Neuron (in vitro differentiated cells): ENCODE measurements at regions not wholly inside any gene's neighbourhood (a gene's known extent, or its start where the extent isn't known, plus 50 kb on each side); places are given as distances from the start of the nearest gene placed in this dataset.
"Not testable (repeated sequence)": the region's sequence is repeated elsewhere in the genome, so short reads cannot be mapped to it uniquely, and the experiment has no call there.

Experiments used
- H2AFZ ChIP-seq: one replicate; pipeline ENCODE4 v1.6.1; 2013; ENCODE audit warnings: low read depth, mild to moderate bottlenecking, inconsistent platforms, low read length, moderate library complexity
- H3K27me3 ChIP-seq: one replicate; pipeline ENCODE4 v1.6.1; 2013; ENCODE audit warnings: low read length; ENCODE audit not compliant: insufficient read depth
- H3K36me3 ChIP-seq: one replicate; pipeline ENCODE4 v1.6.1; 2013; ENCODE audit warnings: low read length; ENCODE audit not compliant: insufficient read depth
- H3K4me1 ChIP-seq: one replicate; pipeline ENCODE4 v1.6.1; 2013; ENCODE audit warnings: low read length; ENCODE audit not compliant: insufficient read depth
- H3K4me3 ChIP-seq: 2 replicates; pipeline ENCODE4 v1.5.1; 2013; ENCODE audit warnings: mild to moderate bottlenecking, low read length, moderate library complexity
- H3K9me3 ChIP-seq: one replicate; pipeline ENCODE4 v1.6.1; 2013; ENCODE audit warnings: low read length

DNA sequence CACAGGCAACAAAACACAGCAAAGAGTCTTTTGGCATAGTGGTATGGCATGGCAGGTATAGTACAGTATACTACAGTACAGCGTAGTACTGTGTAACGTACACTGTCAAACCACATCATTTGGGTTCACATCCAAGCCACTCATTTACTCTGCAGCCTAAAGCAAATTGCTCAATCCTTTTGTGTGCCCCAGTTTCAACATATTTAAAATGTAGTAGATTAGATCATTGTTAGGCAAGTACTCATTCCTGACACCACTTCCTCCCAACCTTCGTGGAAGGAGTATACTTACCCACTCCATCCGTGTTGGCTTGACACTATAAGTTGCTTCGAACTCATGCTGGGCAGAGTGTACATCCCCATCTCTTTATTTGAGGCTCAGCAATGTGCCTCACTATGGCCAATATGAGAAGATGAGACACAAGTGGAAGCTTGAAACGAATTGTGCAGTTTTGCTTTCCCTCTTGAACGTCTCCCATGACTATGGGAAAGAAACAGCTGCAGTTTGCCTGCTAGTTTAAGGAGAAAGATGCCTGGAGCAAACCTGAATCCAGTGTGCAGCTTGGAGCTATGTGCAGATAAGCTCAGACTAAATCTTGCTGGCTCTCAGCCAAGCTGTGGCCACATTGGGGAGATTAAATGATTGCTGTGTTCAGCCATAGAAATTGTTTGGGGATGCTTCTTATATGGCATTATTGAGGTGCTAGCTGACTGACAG, 85.7 kb upstream of the TBL1X start:
- no peak overlapping the region for H2AFZ ChIP-seq
- H3K36me3 ChIP-seq: no peaks in the 10 kb centered on the region
- no peak overlapping the region for H3K4me3 ChIP-seq
- H3K27me3 ChIP-seq: no peaks in the 10 kb centered on the region
- H3K9me3 ChIP-seq: no peaks in the 10 kb centered on the region
- H3K4me1 ChIP-seq: no peaks in the 10 kb centered on the region

- Histone ChIP-seq H3K4me3 (no peak overlapping the region), H2AFZ (no peak overlapping the region), H3K4me1 (no peaks in the 10 kb centered on the region), H3K36me3 (no peaks in the 10 kb centered on the region), H3K27me3 (no peaks in the 10 kb centered on the region), H3K9me3 (no peaks in the 10 kb centered on the region)
Measured at GRCh38 chrX:9379697-9380551, 84.9 kb upstream of the TBL1X start.

GRCh38 chrX:9383655-9384054, 81.2 kb upstream of the TBL1X start:
- H2AFZ ChIP-seq: no peak overlapping the region
- no peaks in the 10 kb centered on the region for H3K9me3 ChIP-seq
- no peaks in the 10 kb centered on the region for H3K4me1 ChIP-seq

GRCh38 chrX:9388450-9388849, 76.4 kb upstream of the TBL1X start:
- no peaks in the 10 kb centered on the region for H3K36me3 ChIP-seq
- H3K27me3 ChIP-seq: no peaks in the 10 kb centered on the region
- no peak overlapping the region for H2AFZ ChIP-seq
- no peak overlapping the region for H3K4me3 ChIP-seq
- no peaks in the 10 kb centered on the region for H3K9me3 ChIP-seq
- H3K4me1 ChIP-seq: no peaks in the 10 kb centered on the region

More at GRCh38 chrX:9383655-9384054, 81.2 kb upstream of the TBL1X start:
- H3K36me3 ChIP-seq: no peaks in the 10 kb centered on the region
- H3K27me3 ChIP-seq: no peaks in the 10 kb centered on the region
- H3K4me3 ChIP-seq: no peak overlapping the region

DNA sequence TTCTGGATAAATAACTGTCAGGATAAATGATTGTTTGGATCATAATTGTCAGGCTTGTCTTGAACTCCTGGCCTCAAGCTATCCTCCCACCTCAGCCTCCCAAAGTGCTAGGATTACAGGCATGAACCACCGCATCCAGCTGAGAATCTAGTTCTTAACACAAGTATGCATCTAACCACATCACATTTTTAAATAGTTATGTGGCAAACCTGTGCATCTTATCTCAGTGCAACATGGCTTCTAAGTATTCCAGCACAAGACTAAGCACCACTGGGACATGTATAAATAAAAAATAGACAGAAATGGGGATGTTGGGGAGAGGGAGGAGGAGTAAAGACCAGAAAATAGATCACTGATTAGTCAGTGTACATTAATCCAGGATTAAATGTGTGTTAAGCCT, 74.7 kb upstream of the TBL1X start:
- Histone ChIP-seq H3K9me3 (no peaks in the 10 kb centered on the region), H3K27me3 (no peaks in the 10 kb centered on the region), H3K4me1 (no peaks in the 10 kb centered on the region), H3K36me3 (no peaks in the 10 kb centered on the region), H3K4me3 (no peak overlapping the region), H2AFZ (no peak overlapping the region)

GRCh38 chrX:9390693-9391368, 74.0 kb upstream of the TBL1X start:
- no peak overlapping the region for H3K4me3 ChIP-seq
- H3K9me3 ChIP-seq: no peaks in the 10 kb centered on the region
- H3K36me3 ChIP-seq: no peaks in the 10 kb centered on the region
- no peaks in the 10 kb centered on the region for H3K27me3 ChIP-seq
- H2AFZ ChIP-seq: no peak overlapping the region
- H3K4me1 ChIP-seq: no peaks in the 10 kb centered on the region

- Histone ChIP-seq H3K4me1 (no peaks in the 10 kb centered on the region), H3K4me3 (no peak overlapping the region), H3K27me3 (no peaks in the 10 kb centered on the region), H3K9me3 (no peaks in the 10 kb centered on the region), H3K36me3 (no peaks in the 10 kb centered on the region), H2AFZ (no peak overlapping the region)
Measured at GRCh38 chrX:9392445-9392844, 72.4 kb upstream of the TBL1X start.

DNA sequence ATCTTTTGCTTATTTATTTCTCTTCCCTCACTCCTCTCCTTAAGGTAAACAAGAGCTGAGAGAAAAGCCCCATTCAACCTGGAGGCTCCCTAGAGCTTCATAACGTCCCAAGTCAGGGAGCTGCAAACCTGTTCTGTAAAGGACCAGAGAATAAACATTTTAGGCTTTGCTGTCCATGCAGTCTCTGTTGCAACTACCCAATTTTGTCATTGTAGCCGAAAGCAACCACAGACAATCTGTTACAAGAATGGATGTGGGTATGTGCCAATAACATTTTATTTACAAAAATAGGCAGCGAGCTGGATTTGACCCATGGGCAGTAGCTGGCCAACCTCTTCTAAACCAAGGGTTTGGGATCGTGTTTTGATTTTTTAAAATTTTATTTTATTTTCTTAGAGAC, 71.3 kb upstream of the TBL1X start:
- no peak overlapping the region for H3K4me3 ChIP-seq
- H3K9me3 ChIP-seq: no peaks in the 10 kb centered on the region
- no peak overlapping the region for H2AFZ ChIP-seq
- H3K4me1 ChIP-seq: no peaks in the 10 kb centered on the region
- H3K36me3 ChIP-seq: no peaks in the 10 kb centered on the region
- no peaks in the 10 kb centered on the region for H3K27me3 ChIP-seq

GRCh38 chrX:9394212-9394611, 70.6 kb upstream of the TBL1X start:
- Histone ChIP-seq H3K27me3 (no peaks in the 10 kb centered on the region), H3K4me1 (no peaks in the 10 kb centered on the region), H2AFZ (no peak overlapping the region), H3K9me3 (no peaks in the 10 kb centered on the region), H3K4me3 (no peak overlapping the region), H3K36me3 (no peaks in the 10 kb centered on the region)

DNA sequence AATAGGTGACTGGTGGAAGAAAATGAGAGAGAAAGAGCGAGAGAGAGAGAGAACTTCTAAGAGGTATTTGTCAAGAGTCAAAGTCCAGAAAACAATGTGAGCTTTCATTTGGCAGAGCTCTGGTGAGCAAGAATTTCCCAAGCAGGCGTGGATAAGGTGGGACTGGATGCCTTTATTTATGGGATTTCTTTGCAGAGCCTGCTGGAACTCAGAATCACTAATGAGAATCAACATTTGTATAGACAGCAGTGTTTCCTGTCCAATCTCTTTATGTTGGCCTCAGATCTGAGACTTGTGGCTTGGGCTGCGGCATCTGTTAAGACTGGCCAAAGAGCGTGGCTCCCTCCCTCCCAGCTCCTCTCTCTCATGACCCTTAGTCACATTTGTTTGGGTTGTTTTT, 67.9 kb upstream of the TBL1X start:
- no peaks in the 10 kb centered on the region for H3K27me3 ChIP-seq
- H3K4me1 ChIP-seq: no peaks in the 10 kb centered on the region
- H2AFZ ChIP-seq: no peak overlapping the region
- H3K36me3 ChIP-seq: no peaks in the 10 kb centered on the region
- no peaks in the 10 kb centered on the region for H3K9me3 ChIP-seq
- no peak overlapping the region for H3K4me3 ChIP-seq

GRCh38 chrX:9401051-9401450, 63.8 kb upstream of the TBL1X start:
- no peaks in the 10 kb centered on the region for H3K36me3 ChIP-seq
- no peak overlapping the region for H2AFZ ChIP-seq
- H3K9me3 ChIP-seq: no peaks in the 10 kb centered on the region
- no peak overlapping the region for H3K4me3 ChIP-seq
- no peaks in the 10 kb centered on the region for H3K27me3 ChIP-seq
- H3K4me1 ChIP-seq: no peaks in the 10 kb centered on the region

- Histone ChIP-seq H3K36me3 (no peaks in the 10 kb centered on the region), H2AFZ (no peak overlapping the region), H3K4me3 (no peak overlapping the region)
Measured at GRCh38 chrX:9403374-9403773, 61.5 kb upstream of the TBL1X start.

GRCh38 chrX:9405635-9406034, 59.2 kb upstream of the TBL1X start:
- H3K4me1 ChIP-seq, H3K36me3 ChIP-seq, H2AFZ ChIP-seq, H3K27me3 ChIP-seq, H3K4me3 ChIP-seq, H3K9me3 ChIP-seq: not testable (repeated sequence)

More at GRCh38 chrX:9403374-9403773, 61.5 kb upstream of the TBL1X start:
- no peaks in the 10 kb centered on the region for H3K9me3 ChIP-seq
- H3K4me1 ChIP-seq: no peaks in the 10 kb centered on the region
- H3K27me3 ChIP-seq: no peaks in the 10 kb centered on the region
